HG02938 (cell line): ENCODE measurements at regions not wholly inside any gene's neighbourhood (a gene's known extent, or its start where the extent isn't known, plus 50 kb on each side); places are given as distances from the start of the nearest gene placed in this dataset.

Experiments used
- ATAC-seq: cut with Tn5 transposase; IDR thresholded peaks from one replicate; pipeline ENCODE4 v1.9.1; 2021; ENCODE audit warnings: mild to moderate bottlenecking, moderate library complexity; ENCODE audit not compliant: unreplicated experiment

GRCh38 chr12:63266988-63267387, 116.0 kb upstream of the AVPR1A start:
- ATAC-seq: no peak

DNA sequence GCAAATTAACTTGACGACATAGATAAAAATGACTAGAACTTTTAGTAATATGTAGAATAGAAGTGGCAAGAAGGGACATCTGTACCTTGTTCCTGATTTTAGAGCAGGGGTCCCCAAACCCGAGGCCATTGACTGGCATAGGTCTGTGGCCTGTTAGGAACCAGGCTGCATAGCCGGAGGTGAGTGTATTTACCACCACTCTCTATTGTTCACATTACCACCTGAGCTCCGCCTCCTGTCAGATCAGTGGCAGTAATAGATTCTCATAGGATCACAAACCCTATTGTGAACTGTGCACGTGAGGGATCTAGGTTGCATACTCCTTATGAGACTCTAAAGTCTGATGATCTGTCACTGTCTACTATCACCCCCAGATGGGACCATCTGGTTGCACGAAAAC, 113.6 kb upstream of the AVPR1A start:
- no peak for ATAC-seq

DNA sequence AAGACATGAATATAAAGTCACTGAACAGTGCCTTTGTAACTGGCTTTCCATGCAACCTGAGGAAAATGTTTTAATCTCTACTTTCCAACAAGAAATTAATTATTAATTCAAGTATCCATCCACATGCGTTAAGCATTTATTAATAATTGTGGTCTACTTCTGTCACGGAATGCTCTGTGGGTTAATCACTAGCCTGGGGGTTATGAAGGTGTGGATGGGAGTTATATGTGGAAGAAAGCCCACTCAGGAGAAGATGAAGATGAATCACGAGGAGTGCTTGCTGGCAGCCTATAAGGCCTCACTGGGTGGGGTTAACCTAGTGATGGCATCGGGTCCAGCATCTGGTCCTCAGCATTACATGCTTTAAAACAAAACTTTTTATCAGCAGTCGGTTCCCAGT, 99.5 kb upstream of the AVPR1A start:
- no peak for ATAC-seq

- no peak for ATAC-seq
These were observed 87.9 kb upstream of the AVPR1A start for GRCh38 chr12:63238892-63239291.

DNA sequence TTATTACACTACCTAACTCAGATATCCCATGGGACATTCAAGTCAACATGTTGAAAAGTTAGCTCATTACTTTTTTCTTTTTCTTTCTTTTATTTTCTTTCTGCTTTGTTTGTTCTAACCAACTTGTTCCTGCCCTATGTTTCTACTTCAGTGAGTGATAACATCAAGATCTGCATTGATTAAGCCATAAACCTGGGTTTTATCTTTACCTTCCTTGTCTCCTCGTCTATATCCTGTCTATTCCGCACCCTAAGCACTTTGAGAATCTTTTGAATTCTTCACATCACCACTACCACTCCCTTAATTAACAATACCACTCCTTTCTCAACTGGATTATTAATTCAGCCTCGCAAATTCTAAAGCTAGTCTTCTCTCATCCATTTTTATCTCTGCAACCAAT, 81.9 kb upstream of the AVPR1A start:
- no peak for ATAC-seq

- no peak for ATAC-seq
These were observed 77.9 kb upstream of the AVPR1A start for GRCh38 chr12:63228853-63229252.

- ATAC-seq: no peak
These were observed 75.9 kb upstream of the AVPR1A start for GRCh38 chr12:63226792-63227463.

GRCh38 chr12:63224396-63224795, 73.4 kb upstream of the AVPR1A start:
- ATAC-seq: no peak

GRCh38 chr12:63223128-63223527, 72.1 kb upstream of the AVPR1A start:
- ATAC-seq: no peak

DNA sequence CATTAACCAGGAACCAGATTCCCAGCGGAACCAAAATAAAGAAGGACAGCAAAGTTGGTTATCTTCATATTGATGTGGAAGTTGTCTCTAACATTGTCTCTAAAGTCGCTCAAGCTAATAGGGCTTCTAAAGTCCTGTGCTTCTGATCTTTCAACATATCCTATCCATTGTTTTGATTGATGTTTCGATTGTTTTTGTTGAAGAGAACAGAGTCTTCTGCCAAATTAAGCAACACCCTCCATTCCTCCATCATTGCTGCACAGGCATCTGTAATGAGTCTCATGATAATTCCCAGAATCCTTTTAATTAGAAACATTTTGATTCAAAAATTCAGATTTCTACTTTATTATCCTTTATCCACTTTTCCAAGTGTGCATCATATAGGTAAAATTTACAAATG, 71.6 kb upstream of the AVPR1A start:
- no peak for ATAC-seq

GRCh38 chr12:63220921-63221320, 69.9 kb upstream of the AVPR1A start:
- ATAC-seq: no peak

- ATAC-seq: no peak
These were observed 61.3 kb upstream of the AVPR1A start for GRCh38 chr12:63212316-63212715.

DNA sequence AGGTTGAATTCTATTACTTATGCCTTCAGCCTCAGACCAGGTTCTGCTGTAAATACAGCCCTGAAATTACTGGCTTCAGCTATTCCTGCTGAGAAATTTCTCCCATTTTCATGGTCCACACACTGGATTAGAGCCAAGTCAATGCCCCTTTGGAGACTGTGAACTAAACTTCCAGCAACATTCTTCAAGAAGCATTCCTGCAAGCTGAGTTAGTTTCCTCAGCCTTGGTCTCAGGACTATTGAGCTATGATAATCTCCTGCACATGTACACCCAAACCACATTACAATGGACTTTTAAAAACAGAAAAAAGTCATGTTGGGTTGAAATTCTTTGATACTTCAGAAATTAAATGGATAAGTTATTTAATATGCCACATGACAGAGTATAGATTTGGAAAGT, 58.0 kb upstream of the AVPR1A start:
- ATAC-seq: no peak

GRCh38 chr12:63206909-63207308, 55.9 kb upstream of the AVPR1A start:
- ATAC-seq: no peak

DNA sequence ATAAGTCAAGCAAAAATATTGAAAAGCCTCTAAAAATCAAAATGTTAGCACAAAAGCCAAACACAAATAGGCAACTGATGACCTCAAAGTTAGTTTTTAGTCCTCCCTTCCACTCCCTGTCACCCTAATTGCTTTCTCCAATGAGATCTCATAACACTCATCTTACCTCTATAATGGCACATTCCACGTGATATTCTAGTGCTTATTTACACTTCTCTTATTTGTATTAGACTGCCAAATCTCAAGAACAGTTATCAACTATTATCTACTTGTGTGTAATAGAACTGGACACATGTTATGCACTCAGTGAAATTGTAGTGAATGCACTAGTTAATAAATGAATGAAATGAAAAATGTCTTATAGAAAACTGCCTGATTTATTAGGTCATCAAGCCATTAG, 55.5 kb upstream of the AVPR1A start:
- no peak for ATAC-seq
